ENCODE measurements at regions not wholly inside any gene's neighbourhood (a gene's known extent, or its start where the extent isn't known, plus 50 kb on each side); places are given as distances from the start of the nearest gene placed in this dataset.
A peak's percentile ranks its signal among the peaks of the same experiment; 100 is the strongest.

GRCh38 chrX:39681885-39682284 is 415.9 kb downstream of the BCOR start (continued):
- TF ChIP-seq ZBTB10 (tag by site-specific recombination; IDR thresholded peaks at IDR 0.05) (no peak), HOXD13 (CRISPR knock-in tag; IDR thresholded peaks at IDR 0.05; ENCODE audit: borderline replicate concordance) (no peak), ZBTB7A (tag by site-specific recombination; IDR thresholded peaks at IDR 0.05; ENCODE audit: low read depth) (no peak), ZBTB6 (tag by site-specific recombination; IDR thresholded peaks at IDR 0.05) (no peak)

GRCh38 chrX:39682778-39683177 is 415.0 kb downstream of the BCOR start:
- H3K4me1 ChIP-seq (ENCODE audit: control insufficient read depth, insufficient read depth, low read length), result peaks cover 5% of the 10 kb centered on the region; the same call in 1 of the 2 replicates
- H3K9me3 ChIP-seq (ENCODE audit: control insufficient read depth, insufficient read depth, low read depth, low read length), result no peaks in the 10 kb centered on the region
- CTCF ChIA-PET, result no interaction called here
- POLR2A ChIA-PET, result no interaction called here
- H3K27ac ChIP-seq (ENCODE audit: extremely low read depth, low read depth, low read length), result no peak overlapping the region
- TF ChIP-seq ZNF16 (tag by site-specific recombination; IDR thresholded peaks at IDR 0.05; ENCODE audit: low read depth), result no peak
- no peak for TF ChIP-seq ZNF148 (tag by site-specific recombination; IDR thresholded peaks at IDR 0.05; ENCODE audit: borderline replicate concordance)
- no peak for TF ChIP-seq EGR2 (tag by site-specific recombination; IDR thresholded peaks at IDR 0.05; ENCODE audit: low read depth)
- TF ChIP-seq ZBTB21 (tag by site-specific recombination; IDR thresholded peaks at IDR 0.05), result no peak
- no peaks in the 10 kb centered on the region for H3K36me3 ChIP-seq (ENCODE audit: control insufficient read depth in 2 of 2, insufficient read depth in 1 of 2, low read length in 2 of 2)
- H3K4me3 ChIP-seq (ENCODE audit: low read depth, low read length), result no peak overlapping the region

- peaks cover 6% of the 10 kb centered on the region; the same call in 1 of the 2 replicates for H3K4me1 ChIP-seq (ENCODE audit: control insufficient read depth, insufficient read depth, low read length)
- H3K9me3 ChIP-seq (ENCODE audit: control insufficient read depth, insufficient read depth, low read depth, low read length), result no peaks in the 10 kb centered on the region
- ChIA-PET POLR2A (interaction anchor here (1.6 kb wide), 1 partner anchor 9 kb away, joined by 3 read pairs; no protein-coding TSS in a partner anchor), CTCF (no interaction called here)
- no peaks in the 10 kb centered on the region for H3K36me3 ChIP-seq (ENCODE audit: control insufficient read depth in 2 of 2, insufficient read depth in 1 of 2, low read length in 2 of 2)
- H3K4me3 ChIP-seq (ENCODE audit: low read depth, low read length), result peak overlapping the region; percentile 20
- H3K27ac ChIP-seq (ENCODE audit: extremely low read depth, low read depth, low read length), result peak overlapping the region; percentile 82
- TF ChIP-seq SETDB1 (IDR thresholded peaks at IDR 0.05; ENCODE audit: insufficient read length, low read length), result no peak
These were observed 409.6 kb downstream of the BCOR start for GRCh38 chrX:39688219-39688575.

- ChIA-PET POLR2A (interaction anchor here (0.9 kb wide), 1 partner anchor 405 kb away, joined by 3 read pairs; no protein-coding TSS in a partner anchor), CTCF (interaction anchor here (0.7 kb wide), 1 partner anchor 35 kb away, joined by 3 read pairs; no protein-coding TSS in a partner anchor)
- H3K36me3 ChIP-seq (ENCODE audit: control insufficient read depth in 2 of 2, insufficient read depth in 1 of 2, low read length in 2 of 2), result no peaks in the 10 kb centered on the region
- H3K27ac ChIP-seq (ENCODE audit: extremely low read depth, low read depth, low read length), result peak overlapping the region; percentile 82
- no peaks in the 10 kb centered on the region for H3K9me3 ChIP-seq (ENCODE audit: control insufficient read depth, insufficient read depth, low read depth, low read length)
- H3K4me3 ChIP-seq (ENCODE audit: low read depth, low read length), result peak overlapping the region; percentile 32
- peaks cover 7% of the 10 kb centered on the region; the same call in 1 of the 2 replicates for H3K4me1 ChIP-seq (ENCODE audit: control insufficient read depth, insufficient read depth, low read length)
- TF ChIP-seq ZNF202 (tag by site-specific recombination; IDR thresholded peaks at IDR 0.05; ENCODE audit: borderline replicate concordance), result no peak
- TF ChIP-seq ZSCAN30 (tag by site-specific recombination; IDR thresholded peaks at IDR 0.05), result peak; percentile 65; the same call in 1 of the 2 replicates
- TF ChIP-seq ZNF544 (tag by site-specific recombination; IDR thresholded peaks at IDR 0.05), result no peak
- TF ChIP-seq OSR2 (tag by site-specific recombination; IDR thresholded peaks at IDR 0.05), result peak; percentile 15; the same call in 1 of the 2 replicates
- TF ChIP-seq ZNF596 (tag by site-specific recombination; IDR thresholded peaks at IDR 0.05), result 0 out of 2 replicates have a peak, but pooled peaks have one; percentile 12
- TF ChIP-seq TRIM28 (IDR thresholded peaks at IDR 0.05; ENCODE audit: borderline replicate concordance, low read length), result no peak
- 0 out of 2 replicates have a peak, but pooled peaks have one; percentile 22 for TF ChIP-seq ZNF423 (tag by site-specific recombination; IDR thresholded peaks at IDR 0.05)
- TF ChIP-seq SP7 (tag by site-specific recombination; IDR thresholded peaks at IDR 0.05), result no peak
- TF ChIP-seq IKZF3 (tag by site-specific recombination; IDR thresholded peaks at IDR 0.05), result 0 out of 2 replicates have a peak, but pooled peaks have one; percentile 39
- no peak for TF ChIP-seq ZNF112 (tag by site-specific recombination; IDR thresholded peaks at IDR 0.05)
- TF ChIP-seq ZNF561 (tag by site-specific recombination; IDR thresholded peaks at IDR 0.05; ENCODE audit: borderline replicate concordance), result peak; percentile 63
- no peak for TF ChIP-seq ZBTB7A (tag by site-specific recombination; IDR thresholded peaks at IDR 0.05; ENCODE audit: low read depth)
These were observed 409.0 kb downstream of the BCOR start for GRCh38 chrX:39688576-39689375.

Measured in HEK293 (cell line).